Astrocyte (in vitro differentiated cells and primary cell): ENCODE measurements at regions not wholly inside any gene's neighbourhood (a gene's known extent, or its start where the extent isn't known, plus 50 kb on each side); places are given as distances from the start of the nearest gene placed in this dataset.
"Not testable (repeated sequence)": the region's sequence is repeated elsewhere in the genome, so short reads cannot be mapped to it uniquely, and the experiment has no call there.

Source experiments
- DNase-seq: peaks from one replicate; pipeline ENCODE4 v3.0.0-alpha.2; 2010; ENCODE audit warnings: low read depth
- FAIRE-seq: peaks from 2 replicates; lab custom pipeline; 2011; peaks lifted over from hg19 to GRCh38; lab: Jason Lieb, UNC
- H2AFZ ChIP-seq: 2 replicates; pipeline ENCODE4 v1.6.0; 2012; ENCODE audit warnings: low read depth, low read length, inconsistent platforms
- H3K27ac ChIP-seq: 2 replicates; pipeline ENCODE4 v1.5.1; 2011; ENCODE audit warnings: low read depth, low read length, inconsistent platforms
- H3K27me3 ChIP-seq: 2 replicates; pipeline ENCODE4 v1.6.0; 2011; ENCODE audit warnings: low read length, inconsistent platforms; ENCODE audit not compliant: insufficient read depth
- H3K36me3 ChIP-seq: 2 replicates; pipeline ENCODE4 v1.5.1; 2011; ENCODE audit warnings: low read length, inconsistent platforms; ENCODE audit not compliant: insufficient read depth
- H3K4me1 ChIP-seq: 2 replicates; pipeline ENCODE4 v1.5.1; 2011; ENCODE audit warnings: low read length, inconsistent platforms; ENCODE audit not compliant: insufficient read depth
- H3K4me2 ChIP-seq: 2 replicates; pipeline ENCODE4 v1.6.0; 2012; ENCODE audit warnings: low read length, inconsistent platforms
- H3K4me3 ChIP-seq: 2 replicates; pipeline ENCODE4 v1.5.1; 2011; ENCODE audit warnings: low read depth, mild to moderate bottlenecking, low read length, inconsistent platforms; ENCODE audit not compliant: insufficient read depth
- H3K79me2 ChIP-seq: 2 replicates; pipeline ENCODE4 v1.6.0; 2012; ENCODE audit warnings: mild to moderate bottlenecking, low read length, inconsistent platforms; ENCODE audit not compliant: insufficient read depth
- H3K9ac ChIP-seq: 2 replicates; pipeline ENCODE4 v1.6.0; 2012; ENCODE audit warnings: mild to moderate bottlenecking, low read length, inconsistent platforms
- H3K9me3 ChIP-seq: 2 replicates; pipeline ENCODE4 v1.5.1; 2012; ENCODE audit warnings: low read depth, mild to moderate bottlenecking, low read length, inconsistent platforms; ENCODE audit not compliant: insufficient read depth
- H4K20me1 ChIP-seq: 2 replicates; pipeline ENCODE4 v1.6.0; 2012; ENCODE audit warnings: low read length, inconsistent platforms; ENCODE audit not compliant: insufficient read depth
- H3K27ac Mint-ChIP-seq: one replicate; pipeline ENCODE4 v1.8.0; 2021; ENCODE audit warnings: mild to moderate bottlenecking, mixed read lengths; ENCODE audit not compliant: unreplicated experiment
- H3K27me3 Mint-ChIP-seq: one replicate; pipeline ENCODE4 v1.8.0; 2021; ENCODE audit warnings: low read depth, mixed read lengths; ENCODE audit not compliant: unreplicated experiment
- H3K36me3 Mint-ChIP-seq: one replicate; pipeline ENCODE4 v1.8.0; 2021; ENCODE audit warnings: low read depth, mixed read lengths; ENCODE audit not compliant: unreplicated experiment
- H3K4me1 Mint-ChIP-seq: one replicate; pipeline ENCODE4 v1.8.0; 2021; ENCODE audit warnings: low read depth, mixed read lengths; ENCODE audit not compliant: unreplicated experiment
- H3K4me3 Mint-ChIP-seq: one replicate; pipeline ENCODE4 v1.8.0; 2021; ENCODE audit warnings: mild to moderate bottlenecking, moderate library complexity, mixed read lengths; ENCODE audit not compliant: unreplicated experiment
- H3K9me3 Mint-ChIP-seq: one replicate; pipeline ENCODE4 v1.8.0; 2021; ENCODE audit warnings: mild to moderate bottlenecking, mixed read lengths; ENCODE audit not compliant: unreplicated experiment
- CTCF ChIP-seq: IDR thresholded peaks from 2 replicates; pipeline ENCODE4 v1.5.1; 2011; ENCODE audit warnings: low read depth, mild to moderate bottlenecking, inconsistent platforms, low read length, moderate library complexity; ENCODE audit not compliant: insufficient read depth
- EZH2 ChIP-seq: IDR thresholded peaks from 2 replicates; pipeline ENCODE4 v1.6.1; 2012; ENCODE audit warnings: mild to moderate bottlenecking, low read length, inconsistent platforms; ENCODE audit not compliant: insufficient read depth

- Histone ChIP-seq H3K9me3 (no peaks in the 10 kb centered on the region), H4K20me1 (no peaks in the 10 kb centered on the region), H3K4me3 (no peak overlapping the region), H3K27me3 (no peaks in the 10 kb centered on the region), H3K4me1 (peaks cover 6% of the 10 kb centered on the region), H3K27ac (peak overlapping the region; percentile 58), H3K36me3 (peaks cover 2% of the 10 kb centered on the region), H3K9ac (peak overlapping the region; percentile 55), H2AFZ (no peak overlapping the region), H3K79me2 (no peaks in the 10 kb centered on the region), H3K4me2 (no peak overlapping the region)
- DNase-seq = no peak
- TF ChIP-seq CTCF = no peak
- no peak for TF ChIP-seq EZH2
- no peak for FAIRE-seq
- Mint-ChIP-seq H3K27ac (no peak overlapping the region), H3K27me3 (no peaks in the 10 kb centered on the region), H3K36me3 (no peaks in the 10 kb centered on the region), H3K4me1 (no peaks in the 10 kb centered on the region), H3K4me3 (no peak overlapping the region), H3K9me3 (no peaks in the 10 kb centered on the region)
Measured at GRCh38 chrY:7343261-7343660, 431.7 kb upstream of the AMELY start.

GRCh38 chrY:7342732-7343131 is 431.2 kb upstream of the AMELY start:
- H3K27ac Mint-ChIP-seq = not testable (repeated sequence)

GRCh38 chrY:7339391-7340087 is 428.0 kb upstream of the AMELY start:
- Mint-ChIP-seq H3K9me3 (no peaks in the 10 kb centered on the region), H3K4me1 (no peaks in the 10 kb centered on the region), H3K4me3 (no peak overlapping the region), H3K36me3 (no peaks in the 10 kb centered on the region), H3K27me3 (no peaks in the 10 kb centered on the region), H3K27ac (no peak overlapping the region)
- Histone ChIP-seq H3K9me3 (no peaks in the 10 kb centered on the region), H3K9ac (no peak overlapping the region), H3K27ac (no peak overlapping the region), H3K4me1 (peaks cover 6% of the 10 kb centered on the region), H3K4me2 (no peak overlapping the region), H3K36me3 (no peaks in the 10 kb centered on the region), H3K27me3 (no peaks in the 10 kb centered on the region), H4K20me1 (peaks cover 4% of the 10 kb centered on the region), H2AFZ (no peak overlapping the region), H3K4me3 (no peak overlapping the region), H3K79me2 (no peaks in the 10 kb centered on the region)
- FAIRE-seq (no peak), DNase-seq (no peak)
- no peak for TF ChIP-seq EZH2

More at GRCh38 chrY:7342732-7343131, 431.2 kb upstream of the AMELY start:
- DNase-seq, H3K36me3 Mint-ChIP-seq, H3K4me3 Mint-ChIP-seq, H3K79me2 ChIP-seq, H3K27me3 ChIP-seq, H2AFZ ChIP-seq, H3K4me2 ChIP-seq, H3K36me3 ChIP-seq, H4K20me1 ChIP-seq, H3K4me3 ChIP-seq, H3K27me3 Mint-ChIP-seq, H3K4me1 Mint-ChIP-seq, H3K9me3 Mint-ChIP-seq, FAIRE-seq, H3K9me3 ChIP-seq, H3K4me1 ChIP-seq: not testable (repeated sequence)
- Histone ChIP-seq H3K27ac (peak overlapping the region; percentile 68), H3K9ac (peak overlapping the region; percentile 55)
